ENCODE measurements at regions not wholly inside any gene's neighbourhood (a gene's known extent, or its start where the extent isn't known, plus 50 kb on each side); places are given as distances from the start of the nearest gene placed in this dataset.
"Not testable (repeated sequence)": the region's sequence is repeated elsewhere in the genome, so short reads cannot be mapped to it uniquely, and the experiment has no call there.

DNA sequence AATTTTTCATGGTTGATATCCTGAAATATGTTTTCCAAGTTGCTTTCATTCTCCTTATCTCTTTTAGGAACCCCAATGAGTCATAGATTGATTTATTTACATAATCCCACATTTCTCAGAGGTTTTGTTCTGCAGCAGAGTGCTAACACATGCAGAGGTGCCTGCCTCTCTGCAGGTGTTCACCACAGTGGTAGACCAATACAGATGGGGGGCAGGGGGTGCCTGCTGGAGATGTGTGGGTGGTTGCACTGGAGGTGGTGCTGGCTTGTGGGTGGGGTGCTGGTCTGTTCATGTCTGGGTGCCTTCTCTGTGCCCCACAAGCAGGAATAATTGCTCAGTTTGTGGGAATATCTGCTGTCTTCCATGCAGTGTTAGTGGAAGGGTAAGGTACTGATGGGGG, 131.1 kb downstream of the JRKL start:
- no peak for DNase-seq

GRCh38 chr11:96523656-96524055, 133.8 kb downstream of the JRKL start:
- no peak for DNase-seq

GRCh38 chr11:96524475-96524874, 134.7 kb downstream of the JRKL start:
- DNase-seq = no peak

DNA sequence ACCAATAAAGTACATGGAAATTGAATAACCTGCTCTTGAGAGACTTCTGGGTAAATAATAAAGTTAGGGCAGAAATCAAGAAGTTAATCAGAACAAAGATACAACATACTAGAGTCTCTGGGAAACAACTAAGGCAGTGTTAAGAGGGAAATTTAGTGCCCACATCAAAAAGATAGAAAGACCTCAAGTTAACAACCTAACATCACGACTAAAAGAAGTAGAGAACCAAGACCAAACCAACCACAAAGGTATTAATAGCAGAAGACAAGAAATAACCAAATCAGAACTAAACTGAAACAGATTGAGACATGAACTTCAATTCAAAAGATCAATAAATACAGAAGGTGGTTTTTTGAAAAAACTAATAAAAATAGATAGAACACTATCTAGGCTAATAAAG, 140.7 kb downstream of the JRKL start:
- no peak for DNase-seq

- DNase-seq = no peak
Measured at GRCh38 chr11:96538104-96538503, 148.3 kb downstream of the JRKL start.

DNA sequence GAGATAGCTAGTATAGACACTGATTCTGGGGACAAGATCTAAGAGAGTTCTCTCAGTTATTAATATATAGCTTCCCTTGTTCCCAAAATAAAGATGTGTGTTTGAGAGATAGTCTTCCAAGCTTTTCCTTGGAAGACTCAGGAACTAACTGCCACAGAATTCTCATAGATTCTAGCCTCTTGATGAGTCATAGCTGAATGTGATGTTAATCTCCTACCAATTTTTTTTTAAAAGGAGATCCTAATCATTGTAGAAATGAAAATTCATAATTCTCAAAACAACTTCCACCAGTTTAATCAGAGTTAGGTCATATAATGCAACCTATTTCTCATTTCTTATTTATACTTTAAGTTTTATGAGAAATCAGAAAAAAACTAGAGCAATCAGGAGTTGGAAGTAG, 148.8 kb downstream of the JRKL start:
- no peak for DNase-seq

GRCh38 chr11:96540875-96541274, 151.1 kb downstream of the JRKL start:
- DNase-seq = no peak

GRCh38 chr11:96543177-96543576, 153.4 kb downstream of the JRKL start:
- no peak for DNase-seq

DNA sequence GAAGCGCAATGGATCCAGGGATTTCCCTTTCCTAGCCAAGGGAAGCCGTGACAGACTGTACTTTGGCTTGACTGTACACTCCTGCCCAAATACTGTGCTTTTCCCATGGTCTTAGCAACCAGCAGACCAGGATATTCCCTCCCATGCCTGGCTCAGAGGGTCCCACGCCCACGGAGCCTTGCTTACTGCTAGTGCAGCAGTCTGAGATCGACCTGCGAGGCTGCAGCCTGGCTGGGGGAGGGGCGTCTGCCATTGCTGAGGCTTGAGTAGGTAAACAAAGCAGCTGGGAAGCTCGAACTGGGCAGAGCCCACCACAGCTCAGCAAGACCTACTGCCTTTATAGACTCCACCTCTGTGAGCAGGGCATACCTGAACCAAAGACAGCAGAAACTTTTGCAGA, 155.4 kb downstream of the JRKL start:
- DNase-seq = not testable (repeated sequence)

- no peak for DNase-seq
Measured at GRCh38 chr11:96551136-96551535, 161.3 kb downstream of the JRKL start.

DNA sequence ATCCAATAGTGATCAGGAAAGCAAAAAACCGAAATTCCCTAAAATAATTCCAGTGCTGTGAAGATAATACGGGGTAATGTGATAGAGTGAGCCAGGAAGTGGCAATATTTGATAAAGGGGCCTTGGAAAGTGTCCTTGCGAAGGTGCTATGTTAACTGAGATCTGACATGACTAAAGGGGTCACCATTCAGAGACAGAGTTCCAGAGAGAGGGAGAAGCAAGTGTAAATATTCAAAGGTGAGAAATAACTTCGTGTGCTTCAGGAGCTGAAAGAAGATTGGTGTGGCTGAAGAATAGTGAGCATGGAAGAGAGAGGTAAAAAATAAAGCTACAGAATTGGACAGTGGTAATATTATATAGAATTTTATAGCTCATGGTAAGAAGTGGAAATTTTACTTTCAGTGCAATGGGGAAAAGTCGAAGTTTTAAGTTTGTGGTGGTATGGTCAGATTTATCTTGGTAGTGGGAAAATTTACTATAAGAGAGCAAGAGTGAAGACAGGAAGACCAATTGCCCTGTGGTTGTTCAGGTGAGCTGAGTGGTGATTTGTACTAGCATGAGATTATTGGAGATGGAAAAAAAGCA, 164.5 kb downstream of the JRKL start:
- DNase-seq = no peak

DNA sequence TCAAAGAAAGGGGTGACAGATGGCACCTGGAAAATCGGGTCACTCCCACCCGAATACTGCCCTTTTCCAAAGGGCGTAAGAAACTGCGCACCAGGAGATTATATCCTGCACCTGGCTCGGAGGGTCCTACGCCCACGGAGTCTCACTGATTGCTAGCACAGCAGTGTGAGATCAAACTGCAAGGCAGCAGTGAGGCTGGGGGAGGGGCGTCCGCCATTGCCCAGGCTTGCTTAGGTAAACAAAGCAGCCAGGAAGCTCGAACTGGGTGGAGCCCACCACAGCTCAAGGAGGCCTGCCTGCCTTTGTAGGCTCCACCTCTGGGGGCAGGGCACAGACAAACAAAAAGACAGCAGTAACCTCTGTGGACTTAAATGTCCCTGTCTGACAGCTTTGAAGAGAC, 166.0 kb downstream of the JRKL start:
- not testable (repeated sequence) for DNase-seq

DNA sequence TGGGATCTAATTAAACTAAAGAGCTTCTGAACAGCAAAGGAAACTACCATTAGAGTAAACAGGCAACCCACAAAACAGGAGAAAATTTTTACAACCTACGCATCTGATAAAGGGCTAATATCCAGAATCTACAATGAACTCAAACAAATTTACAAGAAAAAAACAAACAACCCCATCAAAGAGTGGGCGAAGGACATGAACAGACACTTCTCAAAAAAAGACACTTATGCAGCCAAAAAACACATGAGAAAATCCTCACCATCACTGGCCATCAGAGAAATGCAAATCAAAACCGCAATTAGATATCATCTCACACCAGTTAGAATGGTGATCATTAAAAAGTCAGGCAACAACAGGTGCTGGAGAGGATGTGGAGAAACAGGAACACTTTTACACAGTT, 170.9 kb downstream of the JRKL start:
- not testable (repeated sequence) for DNase-seq

DNA sequence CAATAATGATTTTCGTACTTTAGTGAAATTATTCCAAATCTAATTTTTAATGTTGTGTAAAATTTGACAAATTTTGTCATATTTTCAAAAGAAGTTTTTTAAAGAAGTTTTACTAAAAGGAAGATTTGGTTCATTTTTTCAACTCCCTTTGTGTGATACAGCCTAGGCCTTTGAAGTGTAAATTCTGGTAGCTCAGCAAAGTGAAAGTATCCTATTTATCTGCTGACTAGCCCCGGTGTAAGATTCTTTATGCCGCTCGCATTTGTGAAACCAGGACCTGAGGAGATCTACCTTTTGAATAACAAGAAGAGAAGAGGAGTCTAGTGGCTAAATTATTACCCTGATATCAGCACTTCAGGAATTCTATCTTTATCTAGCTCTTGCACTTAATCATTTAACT, 177.4 kb downstream of the JRKL start:
- no peak for DNase-seq

- DNase-seq = no peak
Measured at GRCh38 chr11:96567667-96568066, 177.9 kb downstream of the JRKL start.

- DNase-seq = no peak
Measured at GRCh38 chr11:96576383-96576782, 186.6 kb downstream of the JRKL start.

DNA sequence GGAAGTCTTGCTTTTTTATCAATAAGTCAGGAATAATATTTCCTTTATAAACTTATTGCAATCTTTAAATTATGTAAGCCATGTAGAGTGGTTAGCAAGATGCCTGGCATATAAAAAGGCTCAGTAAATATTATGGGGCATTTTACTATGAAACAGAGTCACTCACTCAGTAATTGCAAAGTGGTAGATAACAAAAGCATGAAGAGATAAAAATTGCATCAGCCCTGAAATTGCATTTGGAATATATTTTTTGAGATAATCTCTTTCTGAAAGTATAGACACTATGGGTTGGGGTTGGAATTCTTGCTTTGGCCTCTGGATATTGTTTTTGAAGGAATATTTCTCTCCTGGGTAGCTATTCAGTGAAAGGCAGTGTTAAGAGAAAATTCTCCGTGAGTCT, 188.6 kb downstream of the JRKL start:
- DNase-seq = no peak

- DNase-seq = no peak
Measured at GRCh38 chr11:96579656-96580055, 189.8 kb downstream of the JRKL start.

GRCh38 chr11:96580476-96581040, 190.7 kb downstream of the JRKL start:
- DNase-seq = no peak

DNA sequence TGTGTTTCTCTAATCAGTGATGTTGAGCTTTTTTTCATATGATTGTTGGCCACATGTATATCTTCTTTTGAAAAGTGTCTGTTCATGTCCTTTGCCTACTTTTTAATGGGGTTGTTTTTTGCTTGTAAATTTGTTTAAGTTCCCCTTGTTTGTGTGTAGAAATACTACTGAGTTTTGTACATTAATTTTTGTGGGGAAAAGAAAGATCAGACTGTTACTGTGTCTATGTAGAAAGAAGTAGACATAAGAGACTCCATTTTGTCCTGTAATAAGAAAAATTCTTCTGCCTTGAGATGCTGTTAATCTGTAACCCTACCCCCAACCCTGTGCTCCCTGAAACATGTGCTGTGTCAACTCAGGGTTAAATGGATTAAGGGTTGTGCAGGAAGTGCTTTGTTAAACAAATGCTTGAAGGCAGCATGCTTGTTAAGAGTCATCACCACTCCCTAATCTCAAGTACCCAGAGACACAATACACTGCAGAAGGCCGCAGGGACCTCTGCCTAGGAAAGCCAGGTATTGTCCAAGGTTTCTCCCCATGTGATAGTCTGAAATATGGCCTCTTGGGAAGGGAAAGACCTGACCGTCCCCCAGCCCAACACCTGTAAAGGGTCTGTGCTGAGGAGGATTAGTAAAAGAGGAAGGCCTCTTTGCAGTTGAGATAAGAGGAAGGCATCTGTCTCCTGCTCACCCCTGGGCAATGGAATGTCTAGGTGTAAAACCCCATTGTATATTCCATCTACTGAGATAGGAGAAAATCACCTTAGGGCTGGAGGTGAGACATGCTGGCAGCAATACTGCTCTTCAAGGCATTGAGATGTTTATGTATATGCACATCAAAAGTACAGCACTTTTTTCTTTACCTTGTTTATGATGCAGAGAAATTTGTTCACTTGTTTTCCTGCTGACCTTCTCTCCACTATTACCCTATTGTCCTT, 196.4 kb downstream of the JRKL start:
- not testable (repeated sequence) for DNase-seq

DNA sequence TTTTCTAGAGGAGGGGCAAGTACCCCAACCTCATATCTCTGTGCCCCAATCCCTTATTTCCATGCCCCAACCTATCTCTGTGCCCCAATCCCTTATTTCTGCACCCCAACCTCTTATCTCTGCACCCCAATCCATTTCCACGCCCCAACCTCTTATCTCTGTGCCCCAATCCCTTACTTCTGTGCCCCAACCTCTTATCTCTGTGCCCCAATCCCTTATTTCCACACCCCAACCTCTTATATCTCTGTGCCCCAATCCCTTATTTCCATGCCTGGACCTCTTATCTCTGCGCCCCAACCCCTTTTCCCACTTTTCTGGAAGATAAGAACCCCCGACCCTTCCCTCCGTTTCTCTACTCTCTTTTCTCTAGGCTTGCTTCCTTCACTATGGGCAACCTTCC, 199.0 kb downstream of the JRKL start:
- not testable (repeated sequence) for DNase-seq

DNA sequence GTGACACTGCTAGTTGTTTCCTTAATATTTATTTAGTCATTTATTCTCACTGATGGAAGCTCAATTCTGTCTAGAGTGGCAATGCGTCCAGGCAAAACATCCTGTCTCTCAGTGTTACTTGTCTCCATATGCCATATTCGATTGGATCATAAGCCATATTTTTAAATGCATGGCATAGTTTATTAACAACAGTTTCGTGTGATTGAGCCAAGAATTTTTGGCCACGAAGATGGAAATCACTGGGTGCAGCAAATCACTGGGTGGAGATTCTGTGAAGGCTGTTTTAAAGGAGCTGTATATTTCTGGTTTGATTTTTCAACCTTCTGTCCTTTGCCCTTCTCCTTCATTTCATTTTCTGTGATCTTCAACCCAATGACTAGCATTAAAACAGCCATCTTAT, 205.2 kb downstream of the JRKL start:
- no peak for DNase-seq

- no peak for DNase-seq
Measured at GRCh38 chr11:96607864-96608558, 218.2 kb downstream of the JRKL start.

Data from C1 segment of cervical spinal cord (tissue), 14 donors.